Neural crest cell (in vitro differentiated cells): ENCODE measurements at regions not wholly inside any gene's neighbourhood (a gene's known extent, or its start where the extent isn't known, plus 50 kb on each side); places are given as distances from the start of the nearest gene placed in this dataset.
A peak's percentile ranks its signal among the peaks of the same experiment; 100 is the strongest.

Experiments used
- DNase-seq: peaks from one replicate; pipeline ENCODE4 v3.0.0; 2021; ENCODE audit warnings: low read depth, mixed read lengths, low spot score
- H3K27ac Mint-ChIP-seq: one replicate; pipeline ENCODE4 v1.8.0; 2021; ENCODE audit warnings: mild to moderate bottlenecking, mixed read lengths; ENCODE audit not compliant: unreplicated experiment
- H3K27me3 Mint-ChIP-seq: 2 replicates; pipeline ENCODE4 v1.8.0; 2021; ENCODE audit warnings: low read depth, mild to moderate bottlenecking, mixed read lengths
- H3K36me3 Mint-ChIP-seq: 2 replicates; pipeline ENCODE4 v1.8.0; 2021; ENCODE audit warnings: low read depth, mild to moderate bottlenecking, mixed read lengths
- H3K4me1 Mint-ChIP-seq: 2 replicates; pipeline ENCODE4 v1.8.0; 2021; ENCODE audit warnings: mixed read lengths
- H3K4me3 Mint-ChIP-seq: one replicate; pipeline ENCODE4 v1.8.0; 2021; ENCODE audit warnings: mild to moderate bottlenecking, mixed read lengths
- H3K9me3 Mint-ChIP-seq: 2 replicates; pipeline ENCODE4 v1.8.0; 2021; ENCODE audit warnings: mixed read lengths
- CTCF ChIP-seq: fragments of 200-600 bp; sonication (generic); conservative IDR thresholded peaks from 2 replicates; pipeline ENCODE4 v1.5.0; 2021; ENCODE audit warnings: antibody characterized with exemption, mild to moderate bottlenecking

- H3K4me1 Mint-ChIP-seq, result peaks cover 17% of the 10 kb centered on the region
- no peaks in the 10 kb centered on the region for H3K9me3 Mint-ChIP-seq
- H3K27ac Mint-ChIP-seq, result no peak overlapping the region
- H3K4me3 Mint-ChIP-seq, result no peak overlapping the region
- DNase-seq, result no peak
- no peaks in the 10 kb centered on the region for H3K36me3 Mint-ChIP-seq
- TF ChIP-seq CTCF, result no peak
- peaks cover under 1% of the 10 kb centered on the region for H3K27me3 Mint-ChIP-seq
Measured at GRCh38 chr2:199594443-199594842, 136.7 kb upstream of the SATB2 start.

- no peak for TF ChIP-seq CTCF
- no peak for DNase-seq
- H3K27ac Mint-ChIP-seq, result no peak overlapping the region
- peaks cover 21% of the 10 kb centered on the region for H3K4me1 Mint-ChIP-seq
- no peak overlapping the region for H3K4me3 Mint-ChIP-seq
- no peaks in the 10 kb centered on the region for H3K9me3 Mint-ChIP-seq
- peaks cover 3% of the 10 kb centered on the region for H3K27me3 Mint-ChIP-seq
- H3K36me3 Mint-ChIP-seq, result no peaks in the 10 kb centered on the region
Measured at GRCh38 chr2:199591826-199592225, 134.1 kb upstream of the SATB2 start.

- peaks cover 3% of the 10 kb centered on the region for H3K27me3 Mint-ChIP-seq
- TF ChIP-seq CTCF, result no peak
- no peaks in the 10 kb centered on the region for H3K9me3 Mint-ChIP-seq
- DNase-seq, result no peak
- no peaks in the 10 kb centered on the region for H3K36me3 Mint-ChIP-seq
- H3K4me1 Mint-ChIP-seq, result peaks cover 21% of the 10 kb centered on the region
- H3K27ac Mint-ChIP-seq, result peak overlapping the region; percentile 9
- H3K4me3 Mint-ChIP-seq, result no peak overlapping the region
Measured at GRCh38 chr2:199590321-199591203, 132.8 kb upstream of the SATB2 start.

- Mint-ChIP-seq H3K36me3 (no peaks in the 10 kb centered on the region), H3K9me3 (no peaks in the 10 kb centered on the region), H3K4me3 (no peak overlapping the region), H3K27ac (no peak overlapping the region), H3K4me1 (peaks cover 21% of the 10 kb centered on the region), H3K27me3 (peaks cover 3% of the 10 kb centered on the region)
- DNase-seq, result no peak
- no peak for TF ChIP-seq CTCF
Measured at GRCh38 chr2:199589306-199589705, 131.6 kb upstream of the SATB2 start.

GRCh38 chr2:199588054-199588453, 130.3 kb upstream of the SATB2 start:
- DNase-seq, result no peak
- Mint-ChIP-seq H3K9me3 (no peaks in the 10 kb centered on the region), H3K27ac (no peak overlapping the region), H3K4me1 (peaks cover 21% of the 10 kb centered on the region), H3K4me3 (no peak overlapping the region), H3K27me3 (peaks cover 3% of the 10 kb centered on the region), H3K36me3 (no peaks in the 10 kb centered on the region)
- no peak for TF ChIP-seq CTCF
